SKM-1 (cell line): ENCODE measurements at regions not wholly inside any gene's neighbourhood (a gene's known extent, or its start where the extent isn't known, plus 50 kb on each side); places are given as distances from the start of the nearest gene placed in this dataset.
"Not testable (repeated sequence)": the region's sequence is repeated elsewhere in the genome, so short reads cannot be mapped to it uniquely, and the experiment has no call there.

Experiments
- DNase-seq: peaks from one replicate; lab custom pipeline; 2025; ENCODE audit not compliant: unreplicated experiment; lab: John Stamatoyannopoulos, UW

- no peak for DNase-seq
Observed at GRCh38 chr1:182003953-182004586, 57.4 kb downstream of the ZNF648 start.

GRCh38 chr1:182003025-182003725 lies 58.3 kb downstream of the ZNF648 start:
- DNase-seq: no peak

- no peak for DNase-seq
Observed at GRCh38 chr1:182002570-182002969, 58.9 kb downstream of the ZNF648 start.

- no peak for DNase-seq
Observed at GRCh38 chr1:181998858-181999257, 62.7 kb downstream of the ZNF648 start.

- DNase-seq: no peak
Observed at GRCh38 chr1:181992072-181992471, 69.4 kb downstream of the ZNF648 start.

- DNase-seq: no peak
Observed at GRCh38 chr1:181990728-181991127, 70.8 kb downstream of the ZNF648 start.

- DNase-seq: no peak
Observed at GRCh38 chr1:181989261-181989920, 72.1 kb downstream of the ZNF648 start.

- DNase-seq: no peak
Observed at GRCh38 chr1:181987996-181988395, 73.5 kb downstream of the ZNF648 start.

- no peak for DNase-seq
Observed at GRCh38 chr1:181987334-181987895, 74.1 kb downstream of the ZNF648 start.

GRCh38 chr1:181986907-181987305 lies 74.6 kb downstream of the ZNF648 start:
- DNase-seq: no peak

- DNase-seq: no peak
Observed at GRCh38 chr1:181985936-181986906, 75.3 kb downstream of the ZNF648 start.

- DNase-seq: no peak
Observed at GRCh38 chr1:181985281-181985680, 76.2 kb downstream of the ZNF648 start.

GRCh38 chr1:181984006-181984405 lies 77.5 kb downstream of the ZNF648 start:
- DNase-seq: no peak

GRCh38 chr1:181981821-181982220 lies 79.7 kb downstream of the ZNF648 start:
- DNase-seq: no peak

- no peak for DNase-seq
Observed at GRCh38 chr1:181972256-181972655, 89.3 kb downstream of the ZNF648 start.

GRCh38 chr1:181971424-181971823 lies 90.1 kb downstream of the ZNF648 start:
- no peak for DNase-seq

GRCh38 chr1:181969902-181970301 lies 91.6 kb downstream of the ZNF648 start:
- no peak for DNase-seq

- not testable (repeated sequence) for DNase-seq
Observed at GRCh38 chr1:181954696-181955095, 106.8 kb downstream of the ZNF648 start.

GRCh38 chr1:181954178-181954577 lies 107.3 kb downstream of the ZNF648 start:
- DNase-seq: not testable (repeated sequence)

- no peak for DNase-seq
Observed at GRCh38 chr1:181953596-181953995, 107.9 kb downstream of the ZNF648 start.

GRCh38 chr1:181951213-181951612 lies 110.3 kb downstream of the ZNF648 start:
- DNase-seq: no peak
